ENCODE measurements at regions not wholly inside any gene's neighbourhood (a gene's known extent, or its start where the extent isn't known, plus 50 kb on each side); places are given as distances from the start of the nearest gene placed in this dataset.

GRCh38 chrX:110531873-110532580 is 173.4 kb downstream of the RTL9 start:
- TF ChIP-seq POLR2A (IDR thresholded peaks at IDR 0.05) (no peak), CTCF (IDR thresholded peaks at IDR 0.05) (no peak)

All from right lobe of liver (tissue), 4 donors.